ENCODE measurements at regions not wholly inside any gene's neighbourhood (a gene's known extent, or its start where the extent isn't known, plus 50 kb on each side); places are given as distances from the start of the nearest gene placed in this dataset.

DNA sequence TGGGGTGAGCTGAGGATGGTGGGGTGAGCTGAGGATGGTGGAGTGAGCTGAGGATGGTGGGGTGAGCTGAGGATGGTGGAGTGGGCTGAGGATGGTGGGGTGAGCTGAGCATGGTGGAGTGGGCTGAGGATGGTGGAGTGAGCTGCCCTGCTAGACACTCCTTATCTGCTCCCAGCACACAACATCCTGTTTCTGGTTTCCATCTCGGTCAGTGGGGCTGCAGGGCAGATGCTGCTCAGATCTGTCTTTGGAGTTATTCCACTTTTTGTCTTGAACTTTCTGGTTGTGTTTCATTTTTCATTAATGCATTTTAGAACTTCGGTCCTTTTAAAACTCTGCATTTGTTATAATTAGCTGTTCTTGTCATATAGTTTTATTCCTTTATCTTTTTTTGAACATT, 67.9 kb upstream of the ANTXRL start:
- no peak for TF ChIP-seq CTCF (IDR thresholded peaks at IDR 0.05; ENCODE audit: low read length)
- no peak for TF ChIP-seq EZH2phosphoT487 (IDR thresholded peaks at IDR 0.05; ENCODE audit: low read length)
- TF ChIP-seq EZH2 (optimal IDR thresholded peaks at IDR 0.05; ENCODE audit: low read depth, low read length): no peak
